Pancreas (tissue), 10 donors: ENCODE measurements at regions not wholly inside any gene's neighbourhood (a gene's known extent, or its start where the extent isn't known, plus 50 kb on each side); places are given as distances from the start of the nearest gene placed in this dataset.

ENCODE experiments used
- ATAC-seq, 4 donors: fragments of 200-7000 bp; cut with Tn5 transposase; one replicate each; pipeline versions ENCODE4 v1.8.0 to v1.9.1; 2020; ENCODE audit warnings: mild to moderate bottlenecking in 4 of 4, moderate library complexity in 4 of 4
- DNase-seq, 6 donors: peaks; one replicate each; pipeline ENCODE4 v3.0.0-alpha.2; 2020
- FAIRE-seq: peaks from 2 replicates; lab custom pipeline; 2012; peaks lifted over from hg19 to GRCh38; lab: Jason Lieb, UNC
- H3K27ac ChIP-seq, 4 donors: fragments of 200-600 bp; sonication (generic); 1 replicate in 3 of 4; 2 replicates in 1 of 4; pipeline versions ENCODE4 v1.5.0 to v1.8.0; 2020
- H3K27me3 ChIP-seq, 4 donors: fragments of 200-600 bp; one replicate each; pipeline ENCODE4 v1.8.0; 2021
- H3K36me3 ChIP-seq, 3 donors: fragments of 200-600 bp; sonication (generic) in 1 of 3; one replicate each; pipeline versions ENCODE4 v1.5.0 to v1.8.0; 2020 to 2021
- H3K4me1 ChIP-seq, 3 donors: fragments of 200-600 bp; one replicate each; pipeline ENCODE4 v1.8.0; 2021
- H3K4me3 ChIP-seq, 4 donors: fragments of 200-600 bp; sonication (generic) in 2 of 4; one replicate each; pipeline versions ENCODE4 v1.5.0 to v1.8.0; 2020 to 2021
- H3K9me3 ChIP-seq, 4 donors: fragments of 200-600 bp; one replicate each; pipeline ENCODE4 v1.8.0; 2021
- WGBS, 2 donors: extraction: QIAGEN DNeasy Blood & Tissue Kit; methylation state at CpG; one replicate each; pipeline ENCODE4 v1.1.7; 2013; 5-methylcytosine and 5-hydroxymethylcytosine counted together
- intact Hi-C, 3 donors: fragments of 100-400 bp; cut with DNase I; formaldehyde crosslinking; loops; one replicate each; pipeline versions ENCODE4 v1.11.1 to v1.14.2; 2022
- TF ChIP-seq, protein P1 (sequence below), 4 donors: fragments of 200-600 bp; sonication (generic) in 3 of 4; IDR thresholded peaks; one replicate each; pipeline versions ENCODE4 v1.5.0 to v1.8.0; 2021; ENCODE audit warnings: antibody characterized with exemption in 4 of 4
- donor health status: healthy with polysubstance abuse.
- donor health status: DM: no; HTN: no; CAD: no; lungs with moderate emphysema.
- donor health status: DM: no; HTN: no; CAD: no.
- donor health status: control.
- donor health status: control.
- donor health status: Bipolar disorder and iron deficiency.
- donor health status: DM: yes; HTN: yes; CAD: no.
- donor health status: DM: no; HTN: no; CAD: no.
- donor health status: DM: no; HTN: no; CAD: no.
- donor health status: DM: yes; HTN: yes; CAD: no.

DNA sequence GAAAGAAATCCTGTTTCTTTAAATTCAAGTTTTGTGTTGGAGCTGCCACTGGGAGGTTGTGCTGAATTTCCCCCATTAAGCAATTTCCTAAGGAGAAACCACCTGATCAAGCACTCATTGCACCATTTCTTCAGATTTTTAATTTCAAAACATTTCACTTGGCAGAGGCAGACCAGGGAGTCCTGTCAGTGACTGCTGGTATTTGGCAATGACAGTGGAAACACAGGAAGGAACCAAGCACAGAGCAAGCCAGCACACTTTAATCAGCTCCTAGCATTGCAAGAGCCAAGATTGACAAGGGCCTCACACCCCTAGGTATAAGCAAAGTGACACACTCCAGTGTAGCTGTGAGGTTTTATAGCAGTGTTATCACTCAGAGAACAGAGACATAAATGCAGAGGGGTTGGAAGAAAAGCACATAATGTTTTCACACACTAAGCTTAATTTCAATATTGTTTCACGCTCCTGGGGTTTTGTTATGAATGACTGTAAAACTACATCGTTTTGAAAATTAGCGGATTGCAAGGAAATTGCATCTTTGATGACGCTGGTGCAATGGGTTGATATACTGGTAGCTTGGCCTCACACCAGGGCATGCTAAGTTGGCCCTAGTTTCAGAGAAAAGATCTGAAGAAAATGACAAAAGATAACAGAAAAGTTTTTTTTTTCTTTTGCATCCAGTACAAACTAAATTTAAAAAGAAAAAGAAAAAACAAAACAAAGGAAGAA lies 768.4 kb downstream of the TFAP2A start:
- H3K27me3 ChIP-seq = no peaks in the 10 kb centered on the region
- ATAC-seq (peak in 1 of 4 donors; percentile 53), FAIRE-seq (no peak), DNase-seq (no peak)
- intact Hi-C loops = no loop called here
- no peaks in the 10 kb centered on the region for H3K9me3 ChIP-seq
- H3K27ac ChIP-seq = no peak overlapping the region
- no peaks in the 10 kb centered on the region for H3K4me1 ChIP-seq
- TF ChIP-seq, protein P1, sequence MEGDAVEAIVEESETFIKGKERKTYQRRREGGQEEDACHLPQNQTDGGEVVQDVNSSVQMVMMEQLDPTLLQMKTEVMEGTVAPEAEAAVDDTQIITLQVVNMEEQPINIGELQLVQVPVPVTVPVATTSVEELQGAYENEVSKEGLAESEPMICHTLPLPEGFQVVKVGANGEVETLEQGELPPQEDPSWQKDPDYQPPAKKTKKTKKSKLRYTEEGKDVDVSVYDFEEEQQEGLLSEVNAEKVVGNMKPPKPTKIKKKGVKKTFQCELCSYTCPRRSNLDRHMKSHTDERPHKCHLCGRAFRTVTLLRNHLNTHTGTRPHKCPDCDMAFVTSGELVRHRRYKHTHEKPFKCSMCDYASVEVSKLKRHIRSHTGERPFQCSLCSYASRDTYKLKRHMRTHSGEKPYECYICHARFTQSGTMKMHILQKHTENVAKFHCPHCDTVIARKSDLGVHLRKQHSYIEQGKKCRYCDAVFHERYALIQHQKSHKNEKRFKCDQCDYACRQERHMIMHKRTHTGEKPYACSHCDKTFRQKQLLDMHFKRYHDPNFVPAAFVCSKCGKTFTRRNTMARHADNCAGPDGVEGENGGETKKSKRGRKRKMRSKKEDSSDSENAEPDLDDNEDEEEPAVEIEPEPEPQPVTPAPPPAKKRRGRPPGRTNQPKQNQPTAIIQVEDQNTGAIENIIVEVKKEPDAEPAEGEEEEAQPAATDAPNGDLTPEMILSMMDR (IDR thresholded peaks at IDR 0.05) = no peak
- H3K36me3 ChIP-seq = no peaks in the 10 kb centered on the region
- no peak overlapping the region for H3K4me3 ChIP-seq
- 60 to 78% methylated on average over 4 of the region's 4 CpGs for WGBS, 2 donors

DNA sequence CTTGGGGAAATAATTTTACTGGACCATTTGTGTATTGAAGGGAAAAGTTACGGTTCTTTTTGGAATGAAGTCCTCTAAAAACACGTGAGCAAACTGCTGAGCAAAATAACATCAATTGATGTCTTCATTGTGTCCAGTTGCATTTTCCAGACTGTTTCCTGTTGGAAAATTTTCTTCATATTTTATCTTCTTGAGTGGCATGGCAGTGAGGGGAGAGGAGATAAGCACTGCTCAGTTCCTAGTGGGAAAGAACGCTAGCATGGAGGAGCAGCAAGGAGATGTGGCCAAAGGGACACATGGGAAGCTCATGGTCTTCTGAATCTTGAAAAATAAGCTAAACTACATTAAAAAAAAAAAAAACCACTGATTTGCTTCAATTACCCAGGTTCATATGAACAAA lies 776.0 kb downstream of the TFAP2A start:
- no peaks in the 10 kb centered on the region for H3K9me3 ChIP-seq
- intact Hi-C loops = no loop called here
- WGBS, 2 donors = 79 to 82% methylated on average over 3 of the region's 3 CpGs
- H3K27ac ChIP-seq = no peak overlapping the region
- no peaks in the 10 kb centered on the region for H3K4me1 ChIP-seq
- DNase-seq = no peak
- H3K4me3 ChIP-seq = no peak overlapping the region
- no peaks in the 10 kb centered on the region for H3K27me3 ChIP-seq
- no peak for FAIRE-seq
- H3K36me3 ChIP-seq = no peaks in the 10 kb centered on the region
- TF ChIP-seq, protein P1 (IDR thresholded peaks at IDR 0.05) = no peak
- ATAC-seq = no peak

DNA sequence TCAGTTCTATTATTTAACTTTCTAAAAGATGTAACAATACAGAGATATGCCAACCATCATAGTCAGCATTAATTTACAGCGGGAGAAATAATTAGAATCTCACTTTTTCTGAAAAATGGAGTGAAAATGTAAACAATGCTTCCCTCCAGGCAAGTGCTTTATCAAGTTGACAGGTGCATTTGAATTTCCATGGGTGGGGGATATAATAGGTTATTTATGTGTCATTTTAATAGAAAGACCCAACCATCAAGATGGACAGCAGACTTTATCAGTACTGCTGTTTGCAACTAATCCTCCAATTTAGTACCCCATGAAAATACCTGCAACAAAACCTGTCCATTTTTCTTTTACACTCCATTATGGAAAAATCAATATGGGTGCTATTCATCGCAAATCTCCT lies 780.1 kb downstream of the TFAP2A start:
- H3K4me1 ChIP-seq = no peaks in the 10 kb centered on the region
- no peaks in the 10 kb centered on the region for H3K9me3 ChIP-seq
- ATAC-seq = no peak
- 50 to 53% methylated on average over 2 of the region's 2 CpGs for WGBS, 2 donors
- intact Hi-C loops = no loop called here
- TF ChIP-seq, protein P1 (IDR thresholded peaks at IDR 0.05) = no peak
- FAIRE-seq = no peak
- no peak overlapping the region for H3K27ac ChIP-seq
- H3K36me3 ChIP-seq = no peaks in the 10 kb centered on the region
- H3K27me3 ChIP-seq = no peaks in the 10 kb centered on the region
- DNase-seq = no peak
- no peak overlapping the region for H3K4me3 ChIP-seq

DNA sequence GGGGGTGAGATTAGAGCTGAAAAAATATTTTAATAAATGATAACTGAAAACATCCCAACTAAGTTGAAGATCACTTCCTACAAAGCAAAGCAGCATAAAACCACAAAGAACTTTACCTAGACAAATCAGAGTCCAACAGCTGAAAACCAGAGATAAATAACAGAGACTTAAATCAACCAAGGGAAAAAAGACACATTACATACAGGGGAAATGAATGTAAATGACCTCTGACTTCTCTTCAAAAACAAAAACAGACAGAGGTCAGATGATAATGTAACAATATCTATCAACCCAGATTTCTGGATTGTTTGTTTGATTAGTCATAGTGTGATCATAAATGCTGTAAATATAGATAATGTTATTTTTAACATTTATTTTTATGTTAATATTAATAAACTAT lies 782.8 kb downstream of the TFAP2A start:
- Histone ChIP-seq H3K4me1 (no peaks in the 10 kb centered on the region), H3K27ac (no peak overlapping the region), H3K9me3 (no peaks in the 10 kb centered on the region), H3K4me3 (no peak overlapping the region), H3K36me3 (no peaks in the 10 kb centered on the region), H3K27me3 (no peaks in the 10 kb centered on the region)
- TF ChIP-seq, protein P1 (IDR thresholded peaks at IDR 0.05) = no peak
- intact Hi-C loops = no loop called here
- FAIRE-seq (no peak), DNase-seq (no peak), ATAC-seq (no peak)

DNA sequence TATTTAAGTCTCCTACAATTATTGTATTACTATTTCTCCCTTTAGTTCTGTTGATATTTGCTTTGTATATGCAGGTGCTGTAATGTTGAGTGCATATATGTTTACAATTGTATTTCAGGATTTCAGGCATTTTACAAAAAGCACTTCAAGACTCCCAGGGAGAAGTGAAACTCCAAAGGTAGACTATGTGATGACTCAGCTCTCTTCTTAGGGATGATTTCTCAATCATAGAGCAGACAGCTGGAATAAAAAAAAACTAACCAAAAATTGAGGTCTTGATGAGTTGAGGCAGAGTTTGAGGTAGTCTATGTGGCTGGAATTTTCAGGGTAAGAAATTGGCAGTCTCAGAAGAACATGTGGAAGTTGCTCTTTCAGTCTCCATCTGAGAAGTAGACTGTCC lies 786.1 kb downstream of the TFAP2A start:
- no peak for FAIRE-seq
- Histone ChIP-seq H3K4me1 (no peaks in the 10 kb centered on the region), H3K36me3 (no peaks in the 10 kb centered on the region), H3K9me3 (no peaks in the 10 kb centered on the region), H3K27me3 (no peaks in the 10 kb centered on the region), H3K27ac (no peak overlapping the region), H3K4me3 (no peak overlapping the region)
- DNase-seq = no peak
- TF ChIP-seq, protein P1 (IDR thresholded peaks at IDR 0.05) = no peak
- intact Hi-C loops = no loop called here
- ATAC-seq = no peak
